Adrenal gland (tissue), 9 donors: ENCODE measurements at regions not wholly inside any gene's neighbourhood (a gene's known extent, or its start where the extent isn't known, plus 50 kb on each side); places are given as distances from the start of the nearest gene placed in this dataset.

Experiments used
- DNase-seq, 7 donors: peaks; one replicate each; pipeline ENCODE4 v3.0.0-alpha.2; 2019 to 2020
- H3K27ac ChIP-seq, 5 donors: fragments of 200-600 bp; sonication (generic) in 4 of 5; 1 replicate in 3 of 5; 2 replicates in 2 of 5; pipeline versions ENCODE4 v1.5.1 to v1.8.0; 2016 to 2020; ENCODE audit warnings: mild to moderate bottlenecking in 1 of 5
- H3K27me3 ChIP-seq: fragments of 200-600 bp; 2 replicates; pipeline ENCODE4 v1.8.0; 2021
- H3K36me3 ChIP-seq, 2 donors: fragments of 200-600 bp; replicated peaks in 1 of 2; 1 replicate in 1 of 2; 2 replicates in 1 of 2; pipeline versions ENCODE4 v1.5.1 to v1.8.0; 2018 to 2022
- H3K4me1 ChIP-seq, 2 donors: fragments of 200-600 bp; replicated peaks in 1 of 2; 1 replicate in 1 of 2; 2 replicates in 1 of 2; pipeline versions ENCODE4 v1.5.1 to v1.8.0; 2018 to 2021
- H3K4me3 ChIP-seq, 4 donors: fragments of 200-600 bp; sonication (generic) in 3 of 4; one replicate each; pipeline ENCODE4 v1.5.1; 2016 to 2018
- H3K9me3 ChIP-seq, 3 donors: fragments of 200-600 bp; sonication (generic) in 1 of 3; replicated peaks in 1 of 3; 1 replicate in 2 of 3; 2 replicates in 1 of 3; pipeline versions ENCODE4 v1.5.1 to v1.8.0; 2016 to 2021
- POLR2A ChIP-seq, 2 donors: fragments of 450-650 bp; IDR thresholded peaks; one replicate each; pipeline ENCODE4 v1.6.1; 2017; ENCODE audit warnings: antibody characterized with exemption in 2 of 2, mild to moderate bottlenecking in 2 of 2, moderate library complexity in 1 of 2
- WGBS, 4 donors: extraction: QIAGEN DNeasy Blood & Tissue Kit in 2 of 4; methylation state at CpG; one replicate each; pipeline versions ENCODE4 v1.1.5 to v1.1.7; 2013 to 2017; 5-methylcytosine and 5-hydroxymethylcytosine counted together
- intact Hi-C, 2 donors: fragments of 100-400 bp; cut with DNase I; formaldehyde crosslinking; loops; one replicate each; pipeline versions ENCODE4 v1.14.1 to v1.15.0; 2022 to 2023
- TF ChIP-seq, protein P1 (sequence below), 6 experiments: fragments of 450-650 bp in 4 of 6; fragments of 200-600 bp in 2 of 6; sonication (generic) in 1 of 6; IDR thresholded peaks; 1 replicate in 5 of 6; 2 replicates in 1 of 6; pipeline versions ENCODE4 v1.5.1 to v1.8.0; 2016 to 2021; ENCODE audit warnings: antibody characterized with exemption in 6 of 6, mild to moderate bottlenecking in 2 of 6, moderate library complexity in 1 of 6
- donor health status: healthy with polysubstance abuse.
- donor health status: Bipolar disorder and iron deficiency.
- donor health status: DM: yes; HTN: yes; CAD: no.
- donor health status: DM: no; HTN: no; CAD: no.
- donor health status: DM: no; HTN: no; CAD: no.

DNA sequence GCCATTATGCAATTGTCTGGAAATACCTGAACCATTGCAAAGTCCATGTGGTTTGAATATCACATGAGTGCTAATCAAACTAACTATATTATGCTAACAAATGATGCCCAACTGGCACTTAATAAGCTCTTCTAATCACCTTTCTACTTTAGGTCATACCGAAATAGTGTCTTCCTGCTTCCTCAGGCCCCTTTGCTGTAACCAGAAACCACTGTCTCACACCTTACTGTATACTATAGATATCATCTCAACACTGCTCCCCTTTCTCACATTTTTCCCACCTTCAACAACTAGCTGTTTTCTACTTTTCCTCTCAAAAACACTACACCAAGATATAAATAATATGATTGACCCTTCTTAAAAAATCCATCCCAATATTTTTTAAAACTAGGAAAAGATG is 633.9 kb downstream of the BCL11A start:
- Histone ChIP-seq H3K4me3 (no peak overlapping the region), H3K4me1 (no peaks in the 10 kb centered on the region), H3K36me3 (no peaks in the 10 kb centered on the region), H3K27me3 (no peaks in the 10 kb centered on the region), H3K27ac (no peak overlapping the region), H3K9me3 (no peaks in the 10 kb centered on the region)
- no peak for TF ChIP-seq POLR2A (IDR thresholded peaks at IDR 0.05)
- TF ChIP-seq, protein P1, sequence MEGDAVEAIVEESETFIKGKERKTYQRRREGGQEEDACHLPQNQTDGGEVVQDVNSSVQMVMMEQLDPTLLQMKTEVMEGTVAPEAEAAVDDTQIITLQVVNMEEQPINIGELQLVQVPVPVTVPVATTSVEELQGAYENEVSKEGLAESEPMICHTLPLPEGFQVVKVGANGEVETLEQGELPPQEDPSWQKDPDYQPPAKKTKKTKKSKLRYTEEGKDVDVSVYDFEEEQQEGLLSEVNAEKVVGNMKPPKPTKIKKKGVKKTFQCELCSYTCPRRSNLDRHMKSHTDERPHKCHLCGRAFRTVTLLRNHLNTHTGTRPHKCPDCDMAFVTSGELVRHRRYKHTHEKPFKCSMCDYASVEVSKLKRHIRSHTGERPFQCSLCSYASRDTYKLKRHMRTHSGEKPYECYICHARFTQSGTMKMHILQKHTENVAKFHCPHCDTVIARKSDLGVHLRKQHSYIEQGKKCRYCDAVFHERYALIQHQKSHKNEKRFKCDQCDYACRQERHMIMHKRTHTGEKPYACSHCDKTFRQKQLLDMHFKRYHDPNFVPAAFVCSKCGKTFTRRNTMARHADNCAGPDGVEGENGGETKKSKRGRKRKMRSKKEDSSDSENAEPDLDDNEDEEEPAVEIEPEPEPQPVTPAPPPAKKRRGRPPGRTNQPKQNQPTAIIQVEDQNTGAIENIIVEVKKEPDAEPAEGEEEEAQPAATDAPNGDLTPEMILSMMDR (IDR thresholded peaks at IDR 0.05) = no peak
- 70 to 92% (median 80%) methylated on average over 1 of the region's 1 CpG for WGBS, 4 donors
- intact Hi-C loops = no loop called here
- no peak for DNase-seq

DNA sequence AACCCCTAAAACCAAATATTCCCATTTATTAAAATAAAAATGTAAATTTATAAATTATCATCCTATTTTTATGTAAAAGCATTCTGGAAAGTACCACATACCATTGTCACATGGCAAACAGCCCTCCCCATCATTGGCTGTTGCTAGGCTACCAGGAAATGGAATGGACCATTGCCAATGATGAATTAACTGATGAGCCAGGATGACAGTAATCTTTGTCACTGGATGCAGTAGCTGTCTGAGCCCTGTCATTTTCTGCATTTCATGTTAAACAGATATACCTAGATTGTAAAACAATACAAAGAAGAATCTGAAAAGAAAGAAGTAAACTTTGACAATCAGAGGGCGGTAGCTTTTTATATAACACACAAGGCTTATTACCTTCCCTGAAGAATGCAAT is 641.4 kb downstream of the BCL11A start:
- H3K4me3 ChIP-seq = no peak overlapping the region
- H3K4me1 ChIP-seq = no peaks in the 10 kb centered on the region
- no peaks in the 10 kb centered on the region for H3K9me3 ChIP-seq
- TF ChIP-seq POLR2A (IDR thresholded peaks at IDR 0.05) = no peak
- TF ChIP-seq, protein P1 (IDR thresholded peaks at IDR 0.05) = no peak
- intact Hi-C loops = no loop called here
- no peak overlapping the region for H3K27ac ChIP-seq
- no peak for DNase-seq
- H3K27me3 ChIP-seq = no peaks in the 10 kb centered on the region
- H3K36me3 ChIP-seq = no peaks in the 10 kb centered on the region
- 91 to 97% (median 93%) methylated on average over 1 of the region's 1 CpG for WGBS, 4 donors

DNA sequence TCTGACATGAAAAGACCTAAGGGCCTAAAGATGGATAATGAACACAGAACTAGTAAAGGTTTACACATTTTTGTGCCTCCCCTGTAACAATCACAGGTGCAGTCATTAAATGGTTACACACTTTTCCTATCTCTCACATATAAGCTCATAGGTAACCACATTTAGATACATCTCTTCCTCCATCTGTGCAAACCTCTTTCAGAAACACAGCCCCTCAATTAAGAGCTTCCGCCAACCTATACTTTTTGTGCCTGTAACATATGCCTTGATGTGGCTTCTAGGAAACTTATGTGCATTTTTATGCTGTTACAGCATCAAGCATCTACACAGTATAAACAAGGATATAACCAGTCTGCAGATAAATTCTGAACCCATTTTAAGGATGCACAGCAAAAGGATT is 643.3 kb downstream of the BCL11A start:
- Histone ChIP-seq H3K4me1 (no peaks in the 10 kb centered on the region), H3K27me3 (no peaks in the 10 kb centered on the region), H3K36me3 (no peaks in the 10 kb centered on the region), H3K4me3 (no peak overlapping the region), H3K9me3 (no peaks in the 10 kb centered on the region), H3K27ac (no peak overlapping the region)
- DNase-seq = no peak
- whole genome bisulfite sequencing, 4 donors = 94 to 100% (median 96%) methylated on average over 1 of the region's 1 CpG
- intact Hi-C loops = no loop called here
- TF ChIP-seq, protein P1 (IDR thresholded peaks at IDR 0.05) = no peak
- TF ChIP-seq POLR2A (IDR thresholded peaks at IDR 0.05) = no peak

DNA sequence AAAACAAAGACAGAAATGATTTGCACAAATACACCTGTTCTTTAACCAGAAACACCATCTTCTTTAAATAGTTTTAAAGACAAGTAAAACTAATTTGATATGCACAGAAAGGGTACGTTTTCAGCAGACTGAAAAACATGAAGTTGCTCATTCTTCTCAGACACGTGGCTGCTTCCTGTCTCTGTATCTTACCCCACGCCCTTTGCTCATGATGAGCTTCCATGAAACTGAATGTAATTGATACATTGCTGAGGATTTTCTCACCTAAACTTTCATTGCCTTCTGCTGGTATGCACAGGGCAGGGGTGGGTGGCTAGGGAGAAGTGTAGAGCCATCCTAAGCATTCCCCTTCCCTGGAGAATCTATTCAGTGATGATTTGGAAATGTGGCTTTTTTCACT is 644.3 kb downstream of the BCL11A start:
- DNase-seq = no peak
- intact Hi-C loops = no loop called here
- no peak for TF ChIP-seq POLR2A (IDR thresholded peaks at IDR 0.05)
- TF ChIP-seq, protein P1 (IDR thresholded peaks at IDR 0.05) = no peak
- no peaks in the 10 kb centered on the region for H3K36me3 ChIP-seq
- H3K4me3 ChIP-seq = no peak overlapping the region
- no peaks in the 10 kb centered on the region for H3K4me1 ChIP-seq
- no peaks in the 10 kb centered on the region for H3K9me3 ChIP-seq
- WGBS, 4 donors = 55 to 70% (median 59%) methylated on average over 3 of the region's 3 CpGs
- no peak overlapping the region for H3K27ac ChIP-seq
- H3K27me3 ChIP-seq = no peaks in the 10 kb centered on the region
